ENCODE measurements at regions not wholly inside any gene's neighbourhood (a gene's known extent, or its start where the extent isn't known, plus 50 kb on each side); places are given as distances from the start of the nearest gene placed in this dataset.
"Not testable (repeated sequence)": the region's sequence is repeated elsewhere in the genome, so short reads cannot be mapped to it uniquely, and the experiment has no call there.

- DNase-seq: no peak
Measured at GRCh38 chr4:26048950-26049349, 134.9 kb downstream of the SMIM20 start.

GRCh38 chr4:26049447-26049846 is 135.4 kb downstream of the SMIM20 start:
- no peak for DNase-seq

- DNase-seq: no peak
Measured at GRCh38 chr4:26050212-26050643, 136.2 kb downstream of the SMIM20 start.

GRCh38 chr4:26050671-26051070 is 136.7 kb downstream of the SMIM20 start:
- no peak for DNase-seq

GRCh38 chr4:26051240-26051639 is 137.2 kb downstream of the SMIM20 start:
- no peak for DNase-seq

GRCh38 chr4:26052663-26053541 is 138.9 kb downstream of the SMIM20 start:
- DNase-seq: no peak

- DNase-seq: no peak
Measured at GRCh38 chr4:26053761-26054160, 139.7 kb downstream of the SMIM20 start.

GRCh38 chr4:26055855-26056254 is 141.8 kb downstream of the SMIM20 start:
- DNase-seq: no peak

- DNase-seq: no peak
Measured at GRCh38 chr4:26056406-26056805, 142.4 kb downstream of the SMIM20 start.

- DNase-seq: not testable (repeated sequence)
Measured at GRCh38 chr4:26057839-26058238, 143.8 kb downstream of the SMIM20 start.

- peak; percentile 31 for DNase-seq
Measured at GRCh38 chr4:26058537-26058936, 144.5 kb downstream of the SMIM20 start.

GRCh38 chr4:26059391-26060154 is 145.6 kb downstream of the SMIM20 start:
- no peak for DNase-seq

- DNase-seq: no peak
Measured at GRCh38 chr4:26060286-26060685, 146.3 kb downstream of the SMIM20 start.

- DNase-seq: no peak
Measured at GRCh38 chr4:26061248-26061986, 147.4 kb downstream of the SMIM20 start.

GRCh38 chr4:26062215-26062614 is 148.2 kb downstream of the SMIM20 start:
- DNase-seq: no peak

- DNase-seq: not testable (repeated sequence)
Measured at GRCh38 chr4:26064009-26064408, 150.0 kb downstream of the SMIM20 start.

- no peak for DNase-seq
Measured at GRCh38 chr4:26065833-26066232, 151.8 kb downstream of the SMIM20 start.

GRCh38 chr4:26067035-26067434 is 153.0 kb downstream of the SMIM20 start:
- DNase-seq: no peak

GRCh38 chr4:26069218-26069617 is 155.2 kb downstream of the SMIM20 start:
- no peak for DNase-seq

GRCh38 chr4:26071688-26072087 is 157.7 kb downstream of the SMIM20 start:
- DNase-seq: no peak

GRCh38 chr4:26073886-26074560 is 160.0 kb downstream of the SMIM20 start:
- no peak for DNase-seq

- no peak for DNase-seq
Measured at GRCh38 chr4:26074712-26075430, 160.9 kb downstream of the SMIM20 start.
